A549 (cell line): ENCODE measurements at regions not wholly inside any gene's neighbourhood (a gene's known extent, or its start where the extent isn't known, plus 50 kb on each side); places are given as distances from the start of the nearest gene placed in this dataset.

ENCODE experiments used
- ATAC-seq, 2 experiments: fragments of 200-7000 bp in 1 of 2; fragments of >200 bp in 1 of 2; cut with Nextera tagmentation in 1 of 2; cut with Tn5 transposase in 1 of 2; 3 replicates each; pipeline versions ENCODE4 v1.8.0 to v1.9.1; 2018 to 2020; ENCODE audit warnings: mild to moderate bottlenecking in 1 of 2, moderate library complexity in 1 of 2
- CTCF ChIA-PET: fragments of 300-600 bp; sonication (Branson Sonifier 250); formaldehyde crosslinking; extraction: SDS; loops from one replicate; lab custom pipeline; 2021; ENCODE audit warnings: antibody characterized with exemption, inconsistent platforms; lab: Yijun Ruan, JAX
- POLR2A ChIA-PET: fragments of 350-600 bp; formaldehyde crosslinking; extraction: SDS; loops from one replicate; lab custom pipeline; 2021; ENCODE audit warnings: antibody characterized with exemption, inconsistent platforms; lab: Yijun Ruan, JAX
- DNase-seq, 2 experiments: peaks; one replicate each; pipeline versions ENCODE4 v3.0.0 to v3.0.0-alpha.2; 2011 to 2016; ENCODE audit warnings: low read depth in 1 of 2, low spot score in 1 of 2
- FAIRE-seq: peaks from 2 replicates; lab custom pipeline; 2011; peaks lifted over from hg19 to GRCh38; lab: Jason Lieb, UNC
- H3K27ac ChIP-seq, 2 experiments: fragments of >200 bp; sonication (Bioruptor Twin); formaldehyde crosslinking; 3 replicates each; pipeline ENCODE4 v1.5.1; 2016 to 2017
- H3K4me1 ChIP-seq: fragments of >200 bp; sonication (Bioruptor Twin); formaldehyde crosslinking; 3 replicates; pipeline ENCODE4 v1.6.1; 2016
- H3K4me2 ChIP-seq: fragments of >200 bp; sonication (Bioruptor Twin); formaldehyde crosslinking; 3 replicates; pipeline ENCODE4 v1.6.1; 2016
- H3K4me3 ChIP-seq: fragments of >200 bp; sonication (Bioruptor Twin); formaldehyde crosslinking; 3 replicates; pipeline ENCODE4 v1.5.1; 2016
- H3K9me3 ChIP-seq: fragments of >200 bp; sonication (Bioruptor Twin); formaldehyde crosslinking; 3 replicates; pipeline ENCODE4 v1.6.1; 2016
- CBX2 ChIP-seq: fragments of 200-600 bp; sonication (generic); IDR thresholded peaks from 2 replicates; pipeline ENCODE4 v1.6.1; 2016; ENCODE audit warnings: low read depth, mild to moderate bottlenecking, borderline replicate concordance
- CBX8 ChIP-seq: fragments of 200-600 bp; sonication (generic); IDR thresholded peaks from 2 replicates; pipeline ENCODE4 v1.6.1; 2016
- CEBPB ChIP-seq, 2 experiments: fragments of >200 bp in 1 of 2; sonication (Bioruptor Twin) in 1 of 2; formaldehyde crosslinking in 1 of 2; IDR thresholded peaks; 2 replicates each; pipeline ENCODE4 v1.6.1; 2012 to 2016
- CHD4 ChIP-seq: fragments of 200-600 bp; sonication (generic); IDR thresholded peaks from 2 replicates; pipeline ENCODE4 v1.6.1; 2016; ENCODE audit warnings: antibody characterized with exemption, mild to moderate bottlenecking, borderline replicate concordance
- FOSB ChIP-seq: fragments of 250-450 bp; sonication (Bioruptor Pico); IDR thresholded peaks from 2 replicates; pipeline ENCODE4 v1.5.0; 2020; ENCODE audit warnings: mild to moderate bottlenecking, moderate library complexity
- FOSL2 ChIP-seq, 2 experiments: fragments of 450-650 bp in 1 of 2; fragments of >200 bp in 1 of 2; sonication (Bioruptor Twin) in 1 of 2; formaldehyde crosslinking; IDR thresholded peaks; 2 replicates each; pipeline versions ENCODE4 v1.5.0 to v1.6.1; 2016 to 2020; ENCODE audit warnings: mild to moderate bottlenecking in 1 of 2, moderate library complexity in 1 of 2
- FOXS1 ChIP-seq: fragments of 250-450 bp; sonication (Bioruptor Pico); IDR thresholded peaks from 2 replicates; pipeline ENCODE4 v1.5.0; 2020; ENCODE audit warnings: mild to moderate bottlenecking, moderate library complexity
- GATA3 ChIP-seq: IDR thresholded peaks from 2 replicates; pipeline ENCODE4 v1.6.1; 2012; ENCODE audit warnings: borderline replicate concordance
- HDAC2 ChIP-seq: fragments of 200-600 bp; sonication (generic); IDR thresholded peaks from 2 replicates; pipeline ENCODE4 v1.6.1; 2016
- HEYL ChIP-seq: fragments of 250-450 bp; sonication (Bioruptor Pico); IDR thresholded peaks from 2 replicates; pipeline ENCODE4 v1.8.0; 2021; ENCODE audit warnings: mild to moderate bottlenecking, moderate library complexity
- HOXB13 ChIP-seq: fragments of 250-450 bp; sonication (Bioruptor Pico); IDR thresholded peaks from 2 replicates; pipeline ENCODE4 v1.5.0; 2020; ENCODE audit warnings: low read depth, mild to moderate bottlenecking, moderate library complexity
- HOXB5 ChIP-seq: fragments of 250-450 bp; sonication (Bioruptor Pico); IDR thresholded peaks from 2 replicates; pipeline ENCODE4 v1.5.0; 2020; ENCODE audit warnings: mild to moderate bottlenecking, moderate library complexity
- JUNB ChIP-seq: fragments of >200 bp; sonication (Bioruptor Twin); formaldehyde crosslinking; IDR thresholded peaks from 2 replicates; pipeline ENCODE4 v1.6.1; 2016
- KDM5A ChIP-seq: fragments of 200-600 bp; sonication (generic); IDR thresholded peaks from 2 replicates; pipeline ENCODE4 v1.6.1; 2016; ENCODE audit warnings: antibody characterized with exemption, mild to moderate bottlenecking
- MAZ ChIP-seq: fragments of 150-350 bp; IDR thresholded peaks from 2 replicates; pipeline ENCODE4 v1.6.1; 2014; ENCODE audit warnings: antibody characterized with exemption, low read depth, low read length, borderline replicate concordance
- MYC ChIP-seq: IDR thresholded peaks from 2 replicates; pipeline ENCODE4 v1.6.1; 2012; ENCODE audit warnings: mild to moderate bottlenecking, inconsistent platforms, low read length, improper control_type of control experiment, borderline replicate concordance
- NPAS2 ChIP-seq: fragments of 250-450 bp; sonication (Bioruptor Pico); IDR thresholded peaks from 2 replicates; pipeline ENCODE4 v1.8.0; 2022; ENCODE audit warnings: mild to moderate bottlenecking, moderate library complexity, borderline replicate concordance
- NR3C1 ChIP-seq: fragments of >200 bp; sonication (Bioruptor Twin); formaldehyde crosslinking; IDR thresholded peaks from 3 replicates; pipeline ENCODE4 v1.6.1; 2017
- PHF8 ChIP-seq: fragments of 200-600 bp; sonication (generic); IDR thresholded peaks from 2 replicates; pipeline ENCODE4 v1.6.1; 2016; ENCODE audit warnings: low read depth, mild to moderate bottlenecking, antibody characterized with exemption, moderate library complexity, borderline replicate concordance
- RAD21 ChIP-seq, 2 experiments: fragments of >200 bp in 1 of 2; sonication (Bioruptor Twin) in 1 of 2; formaldehyde crosslinking in 1 of 2; IDR thresholded peaks in 1 of 2; conservative IDR thresholded peaks in 1 of 2; 2 replicates in 1 of 2; 3 replicates in 1 of 2; pipeline ENCODE4 v1.6.1; 2012 to 2018; ENCODE audit warnings: inconsistent platforms in 1 of 2
- RCOR1 ChIP-seq: fragments of 150-350 bp; IDR thresholded peaks from 2 replicates; pipeline ENCODE4 v1.6.1; 2014; ENCODE audit warnings: antibody characterized with exemption, low read length, low read depth
- SMC3 ChIP-seq: fragments of >200 bp; sonication (Bioruptor Twin); formaldehyde crosslinking; IDR thresholded peaks from 3 replicates; pipeline ENCODE4 v1.6.1; 2018; ENCODE audit warnings: inconsistent platforms
- SREBF2 ChIP-seq: fragments of 450-650 bp; IDR thresholded peaks from 2 replicates; pipeline ENCODE4 v1.6.1; 2014; ENCODE audit warnings: mild to moderate bottlenecking, moderate library complexity
- TFCP2L1 ChIP-seq: fragments of 250-450 bp; sonication (Bioruptor Pico); IDR thresholded peaks from 2 replicates; pipeline ENCODE4 v1.5.0; 2021; ENCODE audit warnings: mild to moderate bottlenecking
- ZC3H11A ChIP-seq: fragments of 450-650 bp; IDR thresholded peaks from 2 replicates; pipeline ENCODE4 v1.6.1; 2014; ENCODE audit warnings: antibody characterized with exemption, mild to moderate bottlenecking
- ZNF302 ChIP-seq: fragments of 250-450 bp; sonication (Bioruptor Pico); IDR thresholded peaks from 2 replicates; pipeline ENCODE4 v1.9.0; 2021; ENCODE audit warnings: inconsistent platforms, mild to moderate bottlenecking, moderate library complexity
- WGBS: methylation state at CpG from one replicate; pipeline ENCODE4 v1.1.6; 2017; ENCODE audit errors: missing lambda C conversion rate; 5-methylcytosine and 5-hydroxymethylcytosine counted together
- TF ChIP-seq, protein P1 (sequence below): fragments of 250-450 bp; sonication (Bioruptor Pico); IDR thresholded peaks from 2 replicates; pipeline ENCODE4 v1.5.0; 2020; ENCODE audit warnings: low read depth, mild to moderate bottlenecking, moderate library complexity
- TF ChIP-seq, protein P2 (sequence below): fragments of 150-350 bp; IDR thresholded peaks from 2 replicates; pipeline ENCODE4 v1.6.1; 2014; ENCODE audit warnings: low read depth, mild to moderate bottlenecking, low read length
- TF ChIP-seq, protein P3 (sequence below): fragments of 200-600 bp; sonication (generic); IDR thresholded peaks from 2 replicates; pipeline ENCODE4 v1.6.1; 2016; ENCODE audit warnings: antibody characterized with exemption, mild to moderate bottlenecking, moderate library complexity
- TF ChIP-seq, protein P4 (sequence below): fragments of >200 bp; sonication (Bioruptor Twin); formaldehyde crosslinking; IDR thresholded peaks from 3 replicates; pipeline ENCODE4 v1.5.1; 2016
- TF ChIP-seq, protein P5 (sequence below): fragments of 450-650 bp; IDR thresholded peaks from 2 replicates; pipeline ENCODE4 v1.6.1; 2014; ENCODE audit warnings: antibody characterized with exemption
- TF ChIP-seq, protein P6 (sequence below): fragments of 250-450 bp; sonication (Bioruptor Pico); IDR thresholded peaks from 2 replicates; pipeline ENCODE4 v1.5.0; 2021; ENCODE audit warnings: mild to moderate bottlenecking, moderate library complexity, borderline replicate concordance

DNA sequence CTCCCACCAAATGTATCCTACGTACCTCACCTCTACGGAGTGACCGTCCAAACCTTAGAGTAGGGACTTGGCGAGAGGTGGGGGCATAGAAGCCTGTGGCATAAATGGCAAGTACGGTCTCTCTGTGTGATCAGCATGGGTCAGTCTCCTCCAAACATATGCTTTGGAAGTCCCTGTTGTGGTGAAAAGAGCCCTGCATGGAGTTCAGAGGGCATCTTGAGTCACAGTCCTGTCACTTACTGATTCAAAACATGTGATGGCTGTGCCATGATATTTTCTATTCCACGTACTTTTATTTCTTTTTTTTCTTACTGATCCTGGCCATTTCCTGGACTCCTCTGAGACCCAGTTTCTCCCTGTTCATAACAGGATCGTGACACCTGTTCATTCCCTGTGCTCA is 67.5 kb upstream of the CEP85L start:
- H3K4me2 ChIP-seq, result no peak overlapping the region
- WGBS, result 91% methylated on average over 7 of the region's 7 CpGs
- no peak for FAIRE-seq

DNA sequence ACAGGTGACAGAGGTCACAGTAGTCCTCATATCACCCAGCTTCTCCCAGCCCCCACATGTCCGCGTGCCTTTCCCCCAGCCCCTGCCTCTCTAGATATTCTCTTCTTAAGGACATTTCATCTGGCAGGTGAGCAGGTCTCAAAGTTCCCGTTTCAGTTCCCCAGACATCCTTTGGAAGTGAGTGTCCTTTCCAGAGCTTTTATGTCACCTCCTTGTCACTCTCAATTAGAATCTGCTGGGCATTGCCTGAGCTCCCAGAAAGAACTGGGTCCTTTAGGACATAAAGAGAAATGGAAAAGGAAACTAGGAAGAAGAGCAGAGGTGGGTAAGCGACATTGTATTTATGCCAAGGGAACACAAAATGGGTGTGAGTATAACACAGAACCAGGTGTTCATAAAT is 66.9 kb upstream of the CEP85L start:
- DNase-seq (no peak), ATAC-seq (no peak), FAIRE-seq (no peak)
- Histone ChIP-seq H3K4me3 (no peak overlapping the region), H3K4me1 (no peaks in the 10 kb centered on the region), H3K4me2 (no peak overlapping the region), H3K27ac (no peak overlapping the region), H3K9me3 (no peaks in the 10 kb centered on the region)
- WGBS, result 78% methylated on average over 4 of the region's 4 CpGs
- ChIA-PET POLR2A (no interaction called here), CTCF (interaction anchor here (0.5 kb wide), 1 partner anchor 28 kb away, joined by 3 read pairs; no protein-coding TSS in a partner anchor)
- no peak for TF ChIP-seq HOXB13 (CRISPR knock-in tag)
- no peak for TF ChIP-seq FOSL2 (IDR thresholded peaks at IDR 0.05)
- TF ChIP-seq FOSL2 (CRISPR knock-in tag; IDR thresholded peaks at IDR 0.05), result no peak
- no peak for TF ChIP-seq RAD21 (conservative IDR thresholded peaks at IDR 0.05 in 1 of 2, IDR thresholded peaks at IDR 0.05 in 1 of 2)
- TF ChIP-seq HDAC2, result no peak
- no peak for TF ChIP-seq RCOR1
- TF ChIP-seq CEBPB (IDR thresholded peaks at IDR 0.05), result no peak
- TF ChIP-seq, protein P1, sequence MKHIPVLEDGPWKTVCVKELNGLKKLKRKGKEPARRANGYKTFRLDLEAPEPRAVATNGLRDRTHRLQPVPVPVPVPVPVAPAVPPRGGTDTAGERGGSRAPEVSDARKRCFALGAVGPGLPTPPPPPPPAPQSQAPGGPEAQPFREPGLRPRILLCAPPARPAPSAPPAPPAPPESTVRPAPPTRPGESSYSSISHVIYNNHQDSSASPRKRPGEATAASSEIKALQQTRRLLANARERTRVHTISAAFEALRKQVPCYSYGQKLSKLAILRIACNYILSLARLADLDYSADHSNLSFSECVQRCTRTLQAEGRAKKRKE (CRISPR knock-in tag), result no peak
- TF ChIP-seq GATA3, result no peak
- TF ChIP-seq, protein P2, sequence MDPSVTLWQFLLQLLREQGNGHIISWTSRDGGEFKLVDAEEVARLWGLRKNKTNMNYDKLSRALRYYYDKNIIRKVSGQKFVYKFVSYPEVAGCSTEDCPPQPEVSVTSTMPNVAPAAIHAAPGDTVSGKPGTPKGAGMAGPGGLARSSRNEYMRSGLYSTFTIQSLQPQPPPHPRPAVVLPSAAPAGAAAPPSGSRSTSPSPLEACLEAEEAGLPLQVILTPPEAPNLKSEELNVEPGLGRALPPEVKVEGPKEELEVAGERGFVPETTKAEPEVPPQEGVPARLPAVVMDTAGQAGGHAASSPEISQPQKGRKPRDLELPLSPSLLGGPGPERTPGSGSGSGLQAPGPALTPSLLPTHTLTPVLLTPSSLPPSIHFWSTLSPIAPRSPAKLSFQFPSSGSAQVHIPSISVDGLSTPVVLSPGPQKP, result no peak
- no peak for TF ChIP-seq ZC3H11A
- no peak for TF ChIP-seq FOSB
- TF ChIP-seq, protein P3, sequence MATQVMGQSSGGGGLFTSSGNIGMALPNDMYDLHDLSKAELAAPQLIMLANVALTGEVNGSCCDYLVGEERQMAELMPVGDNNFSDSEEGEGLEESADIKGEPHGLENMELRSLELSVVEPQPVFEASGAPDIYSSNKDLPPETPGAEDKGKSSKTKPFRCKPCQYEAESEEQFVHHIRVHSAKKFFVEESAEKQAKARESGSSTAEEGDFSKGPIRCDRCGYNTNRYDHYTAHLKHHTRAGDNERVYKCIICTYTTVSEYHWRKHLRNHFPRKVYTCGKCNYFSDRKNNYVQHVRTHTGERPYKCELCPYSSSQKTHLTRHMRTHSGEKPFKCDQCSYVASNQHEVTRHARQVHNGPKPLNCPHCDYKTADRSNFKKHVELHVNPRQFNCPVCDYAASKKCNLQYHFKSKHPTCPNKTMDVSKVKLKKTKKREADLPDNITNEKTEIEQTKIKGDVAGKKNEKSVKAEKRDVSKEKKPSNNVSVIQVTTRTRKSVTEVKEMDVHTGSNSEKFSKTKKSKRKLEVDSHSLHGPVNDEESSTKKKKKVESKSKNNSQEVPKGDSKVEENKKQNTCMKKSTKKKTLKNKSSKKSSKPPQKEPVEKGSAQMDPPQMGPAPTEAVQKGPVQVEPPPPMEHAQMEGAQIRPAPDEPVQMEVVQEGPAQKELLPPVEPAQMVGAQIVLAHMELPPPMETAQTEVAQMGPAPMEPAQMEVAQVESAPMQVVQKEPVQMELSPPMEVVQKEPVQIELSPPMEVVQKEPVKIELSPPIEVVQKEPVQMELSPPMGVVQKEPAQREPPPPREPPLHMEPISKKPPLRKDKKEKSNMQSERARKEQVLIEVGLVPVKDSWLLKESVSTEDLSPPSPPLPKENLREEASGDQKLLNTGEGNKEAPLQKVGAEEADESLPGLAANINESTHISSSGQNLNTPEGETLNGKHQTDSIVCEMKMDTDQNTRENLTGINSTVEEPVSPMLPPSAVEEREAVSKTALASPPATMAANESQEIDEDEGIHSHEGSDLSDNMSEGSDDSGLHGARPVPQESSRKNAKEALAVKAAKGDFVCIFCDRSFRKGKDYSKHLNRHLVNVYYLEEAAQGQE, result no peak
- no peak for TF ChIP-seq HEYL (CRISPR knock-in tag)
- TF ChIP-seq CBX2, result no peak
- no peak for TF ChIP-seq CBX8
- TF ChIP-seq MAZ, result no peak
- no peak for TF ChIP-seq NPAS2 (CRISPR knock-in tag)
- TF ChIP-seq, protein P4, sequence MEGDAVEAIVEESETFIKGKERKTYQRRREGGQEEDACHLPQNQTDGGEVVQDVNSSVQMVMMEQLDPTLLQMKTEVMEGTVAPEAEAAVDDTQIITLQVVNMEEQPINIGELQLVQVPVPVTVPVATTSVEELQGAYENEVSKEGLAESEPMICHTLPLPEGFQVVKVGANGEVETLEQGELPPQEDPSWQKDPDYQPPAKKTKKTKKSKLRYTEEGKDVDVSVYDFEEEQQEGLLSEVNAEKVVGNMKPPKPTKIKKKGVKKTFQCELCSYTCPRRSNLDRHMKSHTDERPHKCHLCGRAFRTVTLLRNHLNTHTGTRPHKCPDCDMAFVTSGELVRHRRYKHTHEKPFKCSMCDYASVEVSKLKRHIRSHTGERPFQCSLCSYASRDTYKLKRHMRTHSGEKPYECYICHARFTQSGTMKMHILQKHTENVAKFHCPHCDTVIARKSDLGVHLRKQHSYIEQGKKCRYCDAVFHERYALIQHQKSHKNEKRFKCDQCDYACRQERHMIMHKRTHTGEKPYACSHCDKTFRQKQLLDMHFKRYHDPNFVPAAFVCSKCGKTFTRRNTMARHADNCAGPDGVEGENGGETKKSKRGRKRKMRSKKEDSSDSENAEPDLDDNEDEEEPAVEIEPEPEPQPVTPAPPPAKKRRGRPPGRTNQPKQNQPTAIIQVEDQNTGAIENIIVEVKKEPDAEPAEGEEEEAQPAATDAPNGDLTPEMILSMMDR, result no peak

More for the DNA sequence above, 67.5 kb upstream of the CEP85L start:
- TF ChIP-seq SMC3 (no peak), ZNF302 (CRISPR knock-in tag) (no peak), NR3C1 (no peak), HOXB5 (no peak), KDM5A (no peak), JUNB (no peak), MYC (no peak), SREBF2 (no peak), TFCP2L1 (CRISPR knock-in tag) (no peak), RCOR1 (no peak), CHD4 (no peak), PHF8 (no peak), FOXS1 (no peak)
- TF ChIP-seq, protein P5, sequence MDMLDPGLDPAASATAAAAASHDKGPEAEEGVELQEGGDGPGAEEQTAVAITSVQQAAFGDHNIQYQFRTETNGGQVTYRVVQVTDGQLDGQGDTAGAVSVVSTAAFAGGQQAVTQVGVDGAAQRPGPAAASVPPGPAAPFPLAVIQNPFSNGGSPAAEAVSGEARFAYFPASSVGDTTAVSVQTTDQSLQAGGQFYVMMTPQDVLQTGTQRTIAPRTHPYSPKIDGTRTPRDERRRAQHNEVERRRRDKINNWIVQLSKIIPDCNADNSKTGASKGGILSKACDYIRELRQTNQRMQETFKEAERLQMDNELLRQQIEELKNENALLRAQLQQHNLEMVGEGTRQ, result no peak
- TF ChIP-seq, protein P6, sequence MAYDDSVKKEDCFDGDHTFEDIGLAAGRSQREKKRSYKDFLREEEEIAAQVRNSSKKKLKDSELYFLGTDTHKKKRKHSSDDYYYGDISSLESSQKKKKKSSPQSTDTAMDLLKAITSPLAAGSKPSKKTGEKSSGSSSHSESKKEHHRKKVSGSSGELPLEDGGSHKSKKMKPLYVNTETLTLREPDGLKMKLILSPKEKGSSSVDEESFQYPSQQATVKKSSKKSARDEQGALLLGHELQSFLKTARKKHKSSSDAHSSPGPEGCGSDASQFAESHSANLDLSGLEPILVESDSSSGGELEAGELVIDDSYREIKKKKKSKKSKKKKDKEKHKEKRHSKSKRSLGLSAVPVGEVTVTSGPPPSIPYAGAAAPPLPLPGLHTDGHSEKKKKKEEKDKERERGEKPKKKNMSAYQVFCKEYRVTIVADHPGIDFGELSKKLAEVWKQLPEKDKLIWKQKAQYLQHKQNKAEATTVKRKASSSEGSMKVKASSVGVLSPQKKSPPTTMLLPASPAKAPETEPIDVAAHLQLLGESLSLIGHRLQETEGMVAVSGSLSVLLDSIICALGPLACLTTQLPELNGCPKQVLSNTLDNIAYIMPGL (CRISPR knock-in tag), result no peak
- TF ChIP-seq, protein P1 (CRISPR knock-in tag), result no peak
- Histone ChIP-seq H3K9me3 (no peaks in the 10 kb centered on the region), H3K27ac (no peak overlapping the region), H3K4me1 (no peaks in the 10 kb centered on the region), H3K4me3 (no peak overlapping the region)
- CTCF ChIA-PET, result no interaction called here
- DNase-seq (no peak), ATAC-seq (no peak)
- POLR2A ChIA-PET, result no interaction called here
